Endothelial cell of umbilical vein (primary cell): ENCODE measurements at regions not wholly inside any gene's neighbourhood (a gene's known extent, or its start where the extent isn't known, plus 50 kb on each side); places are given as distances from the start of the nearest gene placed in this dataset.

Experiments
- BruUV-seq: library from RNA; stranded (reverse); fragments of 400-500 nt; replicated peaks from 2 replicates; lab custom pipeline; 2021; lab: Mats Ljungman, UMichigan
- CTCF ChIA-PET: fragments of 300-600, 350-600 bp; sonication (Branson Sonifier 250); formaldehyde crosslinking; loops from one replicate; lab custom pipeline; 2021; ENCODE audit warnings: antibody characterized with exemption, inconsistent platforms; lab: Charles Lee
- POLR2A ChIA-PET: fragments of 300-600, 350-600 bp; sonication (Branson Sonifier 250); formaldehyde crosslinking; loops from one replicate; lab custom pipeline; 2021; ENCODE audit warnings: antibody characterized with exemption, inconsistent platforms; lab: Charles Lee
- DNase-seq: peaks from one replicate; pipeline ENCODE4 v3.0.0-alpha.2; 2011; ENCODE audit warnings: low read depth, low spot score
- FAIRE-seq: peaks from 2 replicates; lab custom pipeline; 2011; peaks lifted over from hg19 to GRCh38; lab: Jason Lieb, UNC
- H2AFZ ChIP-seq: 2 replicates; pipeline ENCODE4 v1.6.0; 2012; ENCODE audit warnings: low read depth, low read length, control low read depth, inconsistent platforms
- H3K27ac ChIP-seq: 2 replicates; pipeline ENCODE4 v1.5.1; 2011; ENCODE audit warnings: low read depth, mild to moderate bottlenecking, control low read depth, low read length, moderate library complexity; ENCODE audit not compliant: insufficient read depth
- H3K27me3 ChIP-seq, 2 experiments: 2 replicates each; pipeline versions ENCODE4 v1.6.0 to v1.6.1; 2011; ENCODE audit warnings: low read length in 2 of 2, mixed read lengths in 1 of 2; ENCODE audit not compliant: control insufficient read depth in 2 of 2, insufficient read depth in 2 of 2
- H3K36me3 ChIP-seq, 2 experiments: 2 replicates in 1 of 2; 3 replicates in 1 of 2; pipeline ENCODE4 v1.5.1; 2011; ENCODE audit warnings: low read length in 2 of 2, mild to moderate bottlenecking in 1 of 2, moderate library complexity in 1 of 2; ENCODE audit not compliant: control insufficient read depth in 2 of 2, insufficient read depth in 2 of 2; ENCODE audit errors: extremely low read depth in 1 of 2
- H3K4me1 ChIP-seq: 3 replicates; pipeline ENCODE4 v1.5.1; 2011; ENCODE audit warnings: mild to moderate bottlenecking, low read length; ENCODE audit not compliant: control insufficient read depth, insufficient read depth; ENCODE audit errors: extremely low read depth
- H3K4me2 ChIP-seq: 2 replicates; pipeline ENCODE4 v1.6.1; 2011; ENCODE audit warnings: low read length, control low read depth, mixed read lengths; ENCODE audit not compliant: insufficient read depth
- H3K4me3 ChIP-seq, 3 experiments: fragments of 200-600 bp in 1 of 3; sonication (generic), shearing (Covaris generic) in 1 of 3; replicated peaks in 1 of 3; 2 replicates each; pipeline ENCODE4 v1.5.1; 2011 to 2016; ENCODE audit warnings: control low read depth in 3 of 3, low read length in 3 of 3, mild to moderate bottlenecking in 2 of 3, inconsistent platforms in 1 of 3, low read depth in 1 of 3, moderate library complexity in 1 of 3; ENCODE audit not compliant: insufficient read depth in 1 of 3
- H3K79me2 ChIP-seq: 2 replicates; pipeline ENCODE4 v1.6.0; 2012; ENCODE audit warnings: low read length, inconsistent platforms; ENCODE audit not compliant: control insufficient read depth, insufficient read depth
- H3K9ac ChIP-seq: replicated peaks from 2 replicates; pipeline ENCODE3; 2011; ENCODE audit warnings: low read length, control low read depth; ENCODE audit not compliant: insufficient read depth; ENCODE audit errors: extremely low read depth
- H3K9me1 ChIP-seq: replicated peaks from 3 replicates; pipeline ENCODE4 v1.6.0; 2011; ENCODE audit warnings: mild to moderate bottlenecking, low read length; ENCODE audit not compliant: control insufficient read depth, insufficient read depth; ENCODE audit errors: extremely low read depth
- H3K9me3 ChIP-seq: replicated peaks from 2 replicates; pipeline ENCODE4 v1.5.1; 2012; ENCODE audit warnings: low read length, inconsistent platforms; ENCODE audit not compliant: control insufficient read depth, insufficient read depth
- H4K20me1 ChIP-seq: replicated peaks from 2 replicates; pipeline ENCODE3; 2011; ENCODE audit warnings: mild to moderate bottlenecking, low read length; ENCODE audit not compliant: control insufficient read depth, insufficient read depth; ENCODE audit errors: extremely low read depth
- EZH2 ChIP-seq: IDR thresholded peaks from 2 replicates; pipeline ENCODE4 v1.6.1; 2012; ENCODE audit warnings: borderline replicate concordance, low read depth, mild to moderate bottlenecking, moderate library complexity, low read length, inconsistent platforms; ENCODE audit not compliant: severe bottlenecking
- FOS ChIP-seq: IDR thresholded peaks from 2 replicates; pipeline ENCODE4 v1.6.1; 2011; ENCODE audit warnings: mild to moderate bottlenecking, low read length, moderate library complexity, borderline replicate concordance; ENCODE audit not compliant: insufficient read depth
- GATA2 ChIP-seq: IDR thresholded peaks from 2 replicates; pipeline ENCODE4 v1.7.0; 2011; ENCODE audit warnings: low read depth, mild to moderate bottlenecking, moderate library complexity, mixed read lengths, low read length; ENCODE audit not compliant: insufficient read length, insufficient read depth
- JUN ChIP-seq: IDR thresholded peaks from 2 replicates; pipeline ENCODE4 v1.6.1; 2011; ENCODE audit warnings: borderline replicate concordance, low read depth; ENCODE audit not compliant: insufficient read length, insufficient read depth
- MYC ChIP-seq: IDR thresholded peaks from one replicate; pipeline ENCODE4 v1.6.1; 2011; ENCODE audit warnings: mild to moderate bottlenecking, low read depth, low read length
- POLR2A ChIP-seq: IDR thresholded peaks from 2 replicates; pipeline ENCODE4 v1.6.1; 2012; ENCODE audit warnings: low read depth, mild to moderate bottlenecking, control low read depth, low read length
- POLR2AphosphoS5 ChIP-seq: IDR thresholded peaks from 2 replicates; pipeline ENCODE4 v1.6.1; 2012; ENCODE audit warnings: low read depth, mild to moderate bottlenecking, control low read depth, low read length, moderate library complexity; ENCODE audit not compliant: insufficient read depth
- dilution Hi-C: fragments of 300-500 bp; cut with MboI; formaldehyde crosslinking; loops from one replicate; pipeline ENCODE4 v1.15.0; 2019; ENCODE audit warnings: low sequenced_read_pairs; ENCODE audit not compliant: extremely low pct_ligation_motif_present
- intact Hi-C: fragments of 100-400 bp; cut with micrococcal nuclease; formaldehyde crosslinking; loops from one replicate; pipeline ENCODE4 v1.10.0; 2022
- TF ChIP-seq, protein P1 (sequence below), 2 donors: IDR thresholded peaks; 1 replicate in 1 of 2; 2 replicates in 1 of 2; pipeline ENCODE4 v1.5.1; 2011; ENCODE audit warnings: low read length in 2 of 2, mild to moderate bottlenecking in 2 of 2, moderate library complexity in 2 of 2, control low read depth in 1 of 2, inconsistent platforms in 1 of 2, low read depth in 1 of 2; ENCODE audit not compliant: insufficient read depth in 1 of 2; ENCODE audit errors: extremely low read depth in 1 of 2
- TF ChIP-seq, protein P2 (sequence below): IDR thresholded peaks from 2 replicates; pipeline ENCODE4 v1.6.1; 2011; ENCODE audit not compliant: insufficient read depth, insufficient read length

DNA sequence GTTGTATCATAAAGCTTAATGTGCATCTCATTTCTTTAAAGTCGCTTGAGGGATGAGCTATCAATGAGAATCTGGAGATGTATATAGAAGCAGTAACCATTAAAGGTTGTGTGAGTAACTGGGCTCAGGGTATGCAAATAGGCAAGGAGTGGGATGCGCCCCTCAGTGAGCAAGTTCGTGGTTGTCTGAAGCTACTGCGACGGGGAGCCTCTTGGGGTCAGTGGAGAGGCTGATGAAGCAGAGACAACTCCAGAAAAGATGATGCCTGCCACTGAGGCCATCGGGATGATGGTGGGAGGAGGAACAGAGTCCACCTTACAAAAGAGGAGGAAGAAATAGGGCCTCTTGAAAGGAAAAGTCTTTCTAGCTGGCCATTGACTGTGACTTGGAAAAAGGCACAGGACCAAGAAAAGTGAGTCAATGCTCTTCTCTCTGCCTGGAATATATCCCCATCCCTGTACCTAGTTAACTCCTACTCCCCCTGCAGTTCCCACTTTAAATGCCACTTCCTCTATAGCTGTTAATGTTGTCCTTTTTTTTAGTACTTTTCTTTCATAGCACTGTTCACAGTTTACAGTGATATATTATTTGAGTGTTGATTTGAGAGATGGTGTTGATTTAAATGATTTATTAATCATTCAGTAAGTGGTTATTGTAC is 51.4 kb upstream of the LSM6 start:
- dilution Hi-C loops = no loop called here
- H3K4me1 ChIP-seq = no peaks in the 10 kb centered on the region
- FAIRE-seq = no peak
- ChIA-PET POLR2A (no interaction called here), CTCF (interaction anchor here (1.2 to 1.7 kb wide), 2 partner anchors 9 to 29 kb away, joined by 7 read pairs; no protein-coding TSS in a partner anchor)
- BruUV-seq = no TSS peak
- no peak overlapping the region for H2AFZ ChIP-seq
- H4K20me1 ChIP-seq = no peaks in the 10 kb centered on the region
- H3K27ac ChIP-seq = no peak overlapping the region
- H3K27me3 ChIP-seq = peaks cover 2 to 18% of the 10 kb centered on the region in 2 experiments
- no peak overlapping the region for H3K4me2 ChIP-seq
- no peak for DNase-seq
- intact Hi-C loops = no loop called here
- H3K9me1 ChIP-seq = no peaks in the 10 kb centered on the region
- TF ChIP-seq MYC (no peak), GATA2 (no peak), JUN (no peak), EZH2 (no peak), POLR2A (no peak), FOS (no peak), POLR2AphosphoS5 (no peak)
- TF ChIP-seq, protein P1, sequence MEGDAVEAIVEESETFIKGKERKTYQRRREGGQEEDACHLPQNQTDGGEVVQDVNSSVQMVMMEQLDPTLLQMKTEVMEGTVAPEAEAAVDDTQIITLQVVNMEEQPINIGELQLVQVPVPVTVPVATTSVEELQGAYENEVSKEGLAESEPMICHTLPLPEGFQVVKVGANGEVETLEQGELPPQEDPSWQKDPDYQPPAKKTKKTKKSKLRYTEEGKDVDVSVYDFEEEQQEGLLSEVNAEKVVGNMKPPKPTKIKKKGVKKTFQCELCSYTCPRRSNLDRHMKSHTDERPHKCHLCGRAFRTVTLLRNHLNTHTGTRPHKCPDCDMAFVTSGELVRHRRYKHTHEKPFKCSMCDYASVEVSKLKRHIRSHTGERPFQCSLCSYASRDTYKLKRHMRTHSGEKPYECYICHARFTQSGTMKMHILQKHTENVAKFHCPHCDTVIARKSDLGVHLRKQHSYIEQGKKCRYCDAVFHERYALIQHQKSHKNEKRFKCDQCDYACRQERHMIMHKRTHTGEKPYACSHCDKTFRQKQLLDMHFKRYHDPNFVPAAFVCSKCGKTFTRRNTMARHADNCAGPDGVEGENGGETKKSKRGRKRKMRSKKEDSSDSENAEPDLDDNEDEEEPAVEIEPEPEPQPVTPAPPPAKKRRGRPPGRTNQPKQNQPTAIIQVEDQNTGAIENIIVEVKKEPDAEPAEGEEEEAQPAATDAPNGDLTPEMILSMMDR (IDR thresholded peaks at IDR 0.05; ENCODE audit: extremely low read depth in 1 of 2, insufficient read depth in 1 of 2, low read depth in 1 of 2, low read length in 2 of 2) = no peak
- TF ChIP-seq, protein P2, sequence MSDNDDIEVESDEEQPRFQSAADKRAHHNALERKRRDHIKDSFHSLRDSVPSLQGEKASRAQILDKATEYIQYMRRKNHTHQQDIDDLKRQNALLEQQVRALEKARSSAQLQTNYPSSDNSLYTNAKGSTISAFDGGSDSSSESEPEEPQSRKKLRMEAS = no peak
- no peaks in the 10 kb centered on the region for H3K79me2 ChIP-seq
- no peak overlapping the region for H3K4me3 ChIP-seq
- H3K9me3 ChIP-seq = no peaks in the 10 kb centered on the region
- H3K9ac ChIP-seq = no peak overlapping the region
- H3K36me3 ChIP-seq = no peaks in the 10 kb centered on the region
